ENCODE measurements at regions not wholly inside any gene's neighbourhood (a gene's known extent, or its start where the extent isn't known, plus 50 kb on each side); places are given as distances from the start of the nearest gene placed in this dataset.

DNA sequence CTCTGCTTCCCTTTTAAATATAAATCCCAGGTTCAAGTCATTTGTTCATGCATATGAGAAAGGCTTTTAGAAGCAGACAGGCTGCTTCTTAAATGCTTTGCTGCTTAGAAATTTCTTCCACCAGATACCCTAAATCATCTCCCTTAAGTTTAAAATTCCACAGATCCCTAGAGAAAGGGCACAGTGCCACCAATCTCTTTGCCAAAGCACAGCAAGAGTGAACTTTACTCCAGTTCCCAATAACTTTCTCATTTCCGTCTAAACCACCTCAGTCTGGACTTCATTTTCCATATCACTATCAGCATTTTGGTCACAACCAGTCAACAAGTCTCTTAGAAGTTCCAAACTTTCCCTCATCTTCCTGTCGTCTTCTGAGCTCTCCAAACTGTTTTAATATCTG lies 679.8 kb upstream of the FTMT start:
- Mint-ChIP-seq H3K27ac (peak overlapping the region in 1 of 3 experiments; percentile 12), H3K4me3 (no peak overlapping the region), H3K27me3 (ENCODE audit: low read depth) (peaks cover 4% of the 10 kb centered on the region), H3K4me1 (peaks cover 8% of the 10 kb centered on the region), H3K36me3 (ENCODE audit: low read depth) (no peaks in the 10 kb centered on the region), H3K9me3 (no peaks in the 10 kb centered on the region)
- TF ChIP-seq, protein P1, sequence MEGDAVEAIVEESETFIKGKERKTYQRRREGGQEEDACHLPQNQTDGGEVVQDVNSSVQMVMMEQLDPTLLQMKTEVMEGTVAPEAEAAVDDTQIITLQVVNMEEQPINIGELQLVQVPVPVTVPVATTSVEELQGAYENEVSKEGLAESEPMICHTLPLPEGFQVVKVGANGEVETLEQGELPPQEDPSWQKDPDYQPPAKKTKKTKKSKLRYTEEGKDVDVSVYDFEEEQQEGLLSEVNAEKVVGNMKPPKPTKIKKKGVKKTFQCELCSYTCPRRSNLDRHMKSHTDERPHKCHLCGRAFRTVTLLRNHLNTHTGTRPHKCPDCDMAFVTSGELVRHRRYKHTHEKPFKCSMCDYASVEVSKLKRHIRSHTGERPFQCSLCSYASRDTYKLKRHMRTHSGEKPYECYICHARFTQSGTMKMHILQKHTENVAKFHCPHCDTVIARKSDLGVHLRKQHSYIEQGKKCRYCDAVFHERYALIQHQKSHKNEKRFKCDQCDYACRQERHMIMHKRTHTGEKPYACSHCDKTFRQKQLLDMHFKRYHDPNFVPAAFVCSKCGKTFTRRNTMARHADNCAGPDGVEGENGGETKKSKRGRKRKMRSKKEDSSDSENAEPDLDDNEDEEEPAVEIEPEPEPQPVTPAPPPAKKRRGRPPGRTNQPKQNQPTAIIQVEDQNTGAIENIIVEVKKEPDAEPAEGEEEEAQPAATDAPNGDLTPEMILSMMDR (IDR thresholded peaks at IDR 0.05; ENCODE audit: unreplicated experiment in 3 of 3) = no peak

DNA sequence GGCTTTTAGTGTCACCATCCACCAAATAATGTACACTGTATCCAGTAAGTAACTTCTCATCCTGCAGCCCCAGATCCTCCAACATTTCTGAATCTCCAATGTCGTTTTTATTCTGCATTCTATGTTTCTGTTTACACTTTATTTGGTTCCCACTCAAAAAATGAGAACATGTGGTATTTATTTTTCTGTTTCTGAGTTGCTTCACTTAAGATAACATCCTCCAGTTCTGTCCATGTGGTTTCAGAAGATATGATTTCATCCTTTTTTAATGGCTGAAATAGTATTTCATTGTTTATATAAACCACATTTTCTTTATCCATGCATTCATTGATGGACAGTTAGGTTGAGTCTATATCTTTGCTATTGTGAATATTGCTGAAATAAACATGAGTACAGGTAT lies 677.3 kb upstream of the FTMT start:
- Mint-ChIP-seq H3K9me3 (no peaks in the 10 kb centered on the region), H3K27ac (no peak overlapping the region), H3K4me1 (peaks cover 8% of the 10 kb centered on the region), H3K4me3 (no peak overlapping the region), H3K36me3 (ENCODE audit: low read depth) (no peaks in the 10 kb centered on the region), H3K27me3 (ENCODE audit: low read depth) (peaks cover 4% of the 10 kb centered on the region)
- TF ChIP-seq, protein P1 (IDR thresholded peaks at IDR 0.05; ENCODE audit: unreplicated experiment in 3 of 3) = no peak

DNA sequence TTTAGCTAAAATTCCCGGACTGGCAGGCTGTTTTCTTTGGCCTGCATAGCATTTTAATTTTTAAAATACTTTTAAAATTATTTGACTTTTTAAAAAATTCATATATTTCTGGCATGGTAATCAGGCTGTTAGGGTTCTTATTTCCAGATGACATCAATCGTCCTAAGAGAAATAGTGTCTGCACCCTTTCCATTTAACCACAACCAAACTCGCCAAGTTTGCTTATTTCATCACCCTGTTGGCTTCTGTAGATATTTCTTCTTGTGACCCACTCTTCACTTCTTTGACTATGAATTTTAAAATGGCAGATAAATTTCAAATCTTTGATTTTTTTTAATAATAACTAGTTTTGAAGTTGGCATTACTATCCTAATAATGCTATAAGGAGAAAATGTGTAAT lies 675.7 kb upstream of the FTMT start:
- peaks cover 8% of the 10 kb centered on the region for H3K4me1 Mint-ChIP-seq
- no peak overlapping the region for H3K4me3 Mint-ChIP-seq
- TF ChIP-seq, protein P1 (IDR thresholded peaks at IDR 0.05; ENCODE audit: unreplicated experiment in 3 of 3) = no peak
- no peak overlapping the region for H3K27ac Mint-ChIP-seq
- H3K9me3 Mint-ChIP-seq = no peaks in the 10 kb centered on the region
- peaks cover 2% of the 10 kb centered on the region for H3K27me3 Mint-ChIP-seq (ENCODE audit: low read depth)
- no peaks in the 10 kb centered on the region for H3K36me3 Mint-ChIP-seq (ENCODE audit: low read depth)

DNA sequence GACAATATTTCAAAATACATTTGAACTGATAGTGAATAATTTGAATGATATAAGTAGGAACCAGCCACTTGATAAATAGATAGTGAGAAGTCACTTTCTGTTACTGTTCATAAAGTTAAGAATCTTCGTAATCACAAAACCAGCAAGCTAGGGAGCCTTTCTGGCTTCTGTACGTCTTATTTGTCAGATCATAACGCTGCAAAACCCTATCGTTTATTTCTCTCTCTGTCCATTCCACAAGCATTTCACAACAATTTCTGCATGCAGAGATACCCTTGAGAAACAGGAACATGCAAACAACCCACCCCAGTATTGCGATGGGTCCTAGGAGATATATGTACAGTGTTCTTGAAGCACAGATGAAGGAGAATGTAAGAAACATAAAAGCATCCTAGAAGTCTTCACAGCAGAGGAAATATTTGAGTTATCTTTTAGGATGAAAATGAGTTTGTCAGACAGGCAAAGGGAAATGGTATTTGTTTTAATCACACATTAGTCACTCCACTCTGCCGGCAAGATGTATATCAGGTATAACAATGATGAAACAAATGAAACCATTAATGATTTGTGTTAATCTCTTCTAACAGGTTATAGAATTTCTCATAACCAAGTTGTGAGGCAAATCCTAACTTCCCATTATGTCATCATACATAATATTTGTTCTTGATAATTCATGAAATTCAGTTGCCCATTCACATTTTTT lies 668.7 kb upstream of the FTMT start:
- no peaks in the 10 kb centered on the region for H3K27me3 Mint-ChIP-seq (ENCODE audit: low read depth)
- H3K27ac Mint-ChIP-seq = no peak overlapping the region
- H3K36me3 Mint-ChIP-seq (ENCODE audit: low read depth) = no peaks in the 10 kb centered on the region
- no peaks in the 10 kb centered on the region for H3K9me3 Mint-ChIP-seq
- TF ChIP-seq, protein P1 (IDR thresholded peaks at IDR 0.05; ENCODE audit: unreplicated experiment in 3 of 3) = no peak
- no peak overlapping the region for H3K4me3 Mint-ChIP-seq
- H3K4me1 Mint-ChIP-seq = no peaks in the 10 kb centered on the region

DNA sequence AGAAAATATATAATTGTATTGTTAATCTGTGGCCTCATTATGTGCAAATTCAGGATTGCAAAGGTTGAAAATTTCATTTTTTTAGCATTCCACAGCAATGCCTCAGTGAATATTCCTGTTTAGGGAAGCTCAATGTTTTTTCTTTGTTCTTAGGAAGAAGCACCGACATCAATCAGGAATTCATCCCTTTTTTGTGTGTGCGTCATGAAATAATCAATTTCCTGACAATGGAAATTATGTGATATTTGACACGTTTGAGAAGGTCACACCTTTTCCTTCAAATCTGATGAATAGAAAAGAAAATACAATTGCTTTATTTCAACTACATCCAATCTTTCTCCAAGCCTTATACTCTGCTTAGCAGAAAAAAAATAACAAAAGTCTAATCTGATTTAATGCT lies 662.8 kb upstream of the FTMT start:
- no peaks in the 10 kb centered on the region for H3K36me3 Mint-ChIP-seq (ENCODE audit: low read depth)
- TF ChIP-seq, protein P1 (IDR thresholded peaks at IDR 0.05; ENCODE audit: unreplicated experiment in 3 of 3) = no peak
- H3K4me1 Mint-ChIP-seq = peaks cover 5% of the 10 kb centered on the region
- H3K4me3 Mint-ChIP-seq = no peak overlapping the region
- no peaks in the 10 kb centered on the region for H3K9me3 Mint-ChIP-seq
- no peak overlapping the region for H3K27ac Mint-ChIP-seq
- no peaks in the 10 kb centered on the region for H3K27me3 Mint-ChIP-seq (ENCODE audit: low read depth)
